ENCODE measurements at regions not wholly inside any gene's neighbourhood (a gene's known extent, or its start where the extent isn't known, plus 50 kb on each side); places are given as distances from the start of the nearest gene placed in this dataset.

DNA sequence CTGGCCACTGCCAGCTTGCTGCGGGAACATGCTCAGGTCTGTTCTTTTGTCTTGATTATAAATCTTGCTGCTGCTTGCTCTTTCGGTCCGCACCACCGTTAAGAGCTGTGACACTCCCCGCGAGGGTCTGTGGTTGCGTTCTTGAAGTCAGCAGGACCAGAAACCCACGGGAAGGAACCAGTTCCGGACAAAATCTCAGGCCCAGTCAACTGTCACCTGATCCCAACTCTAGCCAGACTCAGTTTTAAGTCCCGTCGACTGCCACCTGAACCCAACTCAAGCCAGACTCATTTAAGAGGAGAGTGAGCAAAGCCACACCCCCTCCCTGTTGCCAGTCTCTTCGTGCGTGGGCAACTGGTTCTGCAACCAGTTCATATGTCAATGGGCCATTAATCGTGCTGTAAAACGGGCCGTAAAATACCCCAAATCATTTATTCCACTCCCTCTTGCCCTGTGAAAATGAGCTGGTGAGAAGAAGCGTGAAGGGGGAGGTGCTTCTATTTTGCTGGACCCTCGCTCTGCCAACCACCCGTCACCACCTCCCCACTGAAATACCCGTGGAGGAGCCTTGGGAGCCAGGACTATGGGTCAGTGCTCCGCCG, 224.3 kb downstream of the NDUFA10 start:
- TF ChIP-seq BHLHE40 (IDR thresholded peaks at IDR 0.05; ENCODE audit: borderline replicate concordance in 1 of 2, low read depth in 2 of 2, low read length in 1 of 2) (no peak), BMI1 (IDR thresholded peaks at IDR 0.05; ENCODE audit: borderline replicate concordance) (no peak), RAD21 (IDR thresholded peaks at IDR 0.05; ENCODE audit: insufficient read depth, low read depth, low read length) (no peak)
- TF ChIP-seq, protein P1, sequence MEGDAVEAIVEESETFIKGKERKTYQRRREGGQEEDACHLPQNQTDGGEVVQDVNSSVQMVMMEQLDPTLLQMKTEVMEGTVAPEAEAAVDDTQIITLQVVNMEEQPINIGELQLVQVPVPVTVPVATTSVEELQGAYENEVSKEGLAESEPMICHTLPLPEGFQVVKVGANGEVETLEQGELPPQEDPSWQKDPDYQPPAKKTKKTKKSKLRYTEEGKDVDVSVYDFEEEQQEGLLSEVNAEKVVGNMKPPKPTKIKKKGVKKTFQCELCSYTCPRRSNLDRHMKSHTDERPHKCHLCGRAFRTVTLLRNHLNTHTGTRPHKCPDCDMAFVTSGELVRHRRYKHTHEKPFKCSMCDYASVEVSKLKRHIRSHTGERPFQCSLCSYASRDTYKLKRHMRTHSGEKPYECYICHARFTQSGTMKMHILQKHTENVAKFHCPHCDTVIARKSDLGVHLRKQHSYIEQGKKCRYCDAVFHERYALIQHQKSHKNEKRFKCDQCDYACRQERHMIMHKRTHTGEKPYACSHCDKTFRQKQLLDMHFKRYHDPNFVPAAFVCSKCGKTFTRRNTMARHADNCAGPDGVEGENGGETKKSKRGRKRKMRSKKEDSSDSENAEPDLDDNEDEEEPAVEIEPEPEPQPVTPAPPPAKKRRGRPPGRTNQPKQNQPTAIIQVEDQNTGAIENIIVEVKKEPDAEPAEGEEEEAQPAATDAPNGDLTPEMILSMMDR (IDR thresholded peaks at IDR 0.05 in 2 of 3, conservative IDR thresholded peaks at IDR 0.05 in 1 of 3; ENCODE audit: control insufficient read depth in 2 of 3, extremely low read depth in 1 of 3, insufficient read depth in 1 of 3, low read depth in 3 of 3, low read length in 3 of 3) = no peak
- TF ChIP-seq, protein P2, sequence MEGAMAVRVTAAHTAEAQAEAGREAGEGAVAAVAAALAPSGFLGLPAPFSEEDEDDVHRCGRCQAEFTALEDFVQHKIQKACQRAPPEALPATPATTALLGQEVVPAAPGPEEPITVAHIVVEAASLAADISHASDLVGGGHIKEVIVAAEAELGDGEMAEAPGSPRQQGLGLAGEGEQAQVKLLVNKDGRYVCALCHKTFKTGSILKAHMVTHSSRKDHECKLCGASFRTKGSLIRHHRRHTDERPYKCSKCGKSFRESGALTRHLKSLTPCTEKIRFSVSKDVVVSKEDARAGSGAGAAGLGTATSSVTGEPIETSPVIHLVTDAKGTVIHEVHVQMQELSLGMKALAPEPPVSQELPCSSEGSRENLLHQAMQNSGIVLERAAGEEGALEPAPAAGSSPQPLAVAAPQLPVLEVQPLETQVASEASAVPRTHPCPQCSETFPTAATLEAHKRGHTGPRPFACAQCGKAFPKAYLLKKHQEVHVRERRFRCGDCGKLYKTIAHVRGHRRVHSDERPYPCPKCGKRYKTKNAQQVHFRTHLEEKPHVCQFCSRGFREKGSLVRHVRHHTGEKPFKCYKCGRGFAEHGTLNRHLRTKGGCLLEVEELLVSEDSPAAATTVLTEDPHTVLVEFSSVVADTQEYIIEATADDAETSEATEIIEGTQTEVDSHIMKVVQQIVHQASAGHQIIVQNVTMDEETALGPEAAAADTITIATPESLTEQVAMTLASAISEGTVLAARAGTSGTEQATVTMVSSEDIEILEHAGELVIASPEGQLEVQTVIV (IDR thresholded peaks at IDR 0.05; ENCODE audit: borderline replicate concordance, partially characterized antibody) = no peak
- TF ChIP-seq, protein P3, sequence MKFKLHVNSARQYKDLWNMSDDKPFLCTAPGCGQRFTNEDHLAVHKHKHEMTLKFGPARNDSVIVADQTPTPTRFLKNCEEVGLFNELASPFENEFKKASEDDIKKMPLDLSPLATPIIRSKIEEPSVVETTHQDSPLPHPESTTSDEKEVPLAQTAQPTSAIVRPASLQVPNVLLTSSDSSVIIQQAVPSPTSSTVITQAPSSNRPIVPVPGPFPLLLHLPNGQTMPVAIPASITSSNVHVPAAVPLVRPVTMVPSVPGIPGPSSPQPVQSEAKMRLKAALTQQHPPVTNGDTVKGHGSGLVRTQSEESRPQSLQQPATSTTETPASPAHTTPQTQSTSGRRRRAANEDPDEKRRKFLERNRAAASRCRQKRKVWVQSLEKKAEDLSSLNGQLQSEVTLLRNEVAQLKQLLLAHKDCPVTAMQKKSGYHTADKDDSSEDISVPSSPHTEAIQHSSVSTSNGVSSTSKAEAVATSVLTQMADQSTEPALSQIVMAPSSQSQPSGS (IDR thresholded peaks at IDR 0.05; ENCODE audit: low read length) = no peak

Measured in GM12878 (cell line).